H1 (cell line): ENCODE measurements at regions not wholly inside any gene's neighbourhood (a gene's known extent, or its start where the extent isn't known, plus 50 kb on each side); places are given as distances from the start of the nearest gene placed in this dataset.

Experiments used
- ASH2L ChIP-seq: fragments of 200-600, 300-600 bp; sonication (generic); IDR thresholded peaks from one replicate; pipeline ENCODE4 v1.7.1; 2017; ENCODE audit warnings: low read length
- GTF2F1 ChIP-seq: IDR thresholded peaks from 2 replicates; pipeline ENCODE4 v1.6.1; 2012; ENCODE audit warnings: low read depth, low read length, improper control_type of control experiment, borderline replicate concordance
- TAF1 ChIP-seq: IDR thresholded peaks from 2 replicates; pipeline ENCODE4 v1.6.1; 2011; ENCODE audit warnings: mild to moderate bottlenecking, low read depth, low read length

GRCh38 chr9:11743356-11743755, 949.8 kb upstream of the TYRP1 start (continued):
- TF ChIP-seq TAF1 (no peak), GTF2F1 (no peak), ASH2L (no peak)
